ENCODE measurements at regions not wholly inside any gene's neighbourhood (a gene's known extent, or its start where the extent isn't known, plus 50 kb on each side); places are given as distances from the start of the nearest gene placed in this dataset.

DNA sequence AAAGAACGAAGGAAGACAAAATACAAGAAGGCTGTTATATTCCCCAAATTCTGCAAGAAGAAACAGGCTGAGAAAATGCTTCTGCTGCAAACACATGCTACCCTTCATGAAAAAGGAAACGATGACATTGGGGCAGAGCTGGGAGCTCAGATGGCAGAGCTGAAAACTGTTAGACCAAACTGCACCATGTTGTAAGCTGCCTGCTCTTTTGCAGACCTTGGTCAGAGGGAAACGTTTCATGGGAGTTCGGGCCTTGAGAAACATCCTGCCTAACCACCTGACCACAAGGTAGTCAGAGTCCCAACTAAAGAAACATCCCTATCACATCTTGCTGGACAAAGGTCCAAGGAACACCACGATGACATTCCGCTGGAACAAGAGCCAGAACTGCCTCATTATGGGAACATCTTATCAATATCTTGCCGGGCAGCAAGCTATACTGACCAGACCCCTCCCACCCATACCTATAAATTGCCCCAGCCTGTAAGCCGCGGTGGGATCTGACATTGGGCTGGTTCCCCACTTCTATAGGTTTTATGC, 110.7 kb upstream of the CTSC start:
- Mint-ChIP-seq H3K27ac (no peak overlapping the region), H3K4me3 (no peak overlapping the region), H3K27me3 (no peaks in the 10 kb centered on the region), H3K36me3 (no peaks in the 10 kb centered on the region), H3K4me1 (no peaks in the 10 kb centered on the region), H3K9me3 (no peaks in the 10 kb centered on the region)

DNA sequence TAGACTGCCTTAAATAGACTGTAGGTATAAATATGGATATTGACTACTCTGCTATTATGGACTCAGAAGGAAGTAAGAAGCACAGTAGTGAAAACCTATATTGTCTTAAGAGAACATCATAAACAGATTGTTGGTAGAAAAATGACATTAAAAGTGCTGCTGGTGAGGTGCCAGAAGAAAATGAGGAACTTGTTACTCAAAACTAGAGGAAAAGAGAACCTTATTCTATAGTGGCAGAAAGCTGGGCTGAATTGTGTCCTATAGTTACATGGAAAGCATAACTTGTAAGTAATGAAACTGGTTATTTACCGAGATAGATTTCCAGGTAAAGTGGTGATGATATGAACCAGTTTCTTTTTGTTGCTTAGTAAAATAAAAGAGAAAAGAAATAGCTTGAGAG, 109.7 kb upstream of the CTSC start:
- Mint-ChIP-seq H3K27ac (peak overlapping the region; percentile 21), H3K36me3 (no peaks in the 10 kb centered on the region), H3K9me3 (no peaks in the 10 kb centered on the region), H3K27me3 (no peaks in the 10 kb centered on the region), H3K4me1 (no peaks in the 10 kb centered on the region), H3K4me3 (no peak overlapping the region)

DNA sequence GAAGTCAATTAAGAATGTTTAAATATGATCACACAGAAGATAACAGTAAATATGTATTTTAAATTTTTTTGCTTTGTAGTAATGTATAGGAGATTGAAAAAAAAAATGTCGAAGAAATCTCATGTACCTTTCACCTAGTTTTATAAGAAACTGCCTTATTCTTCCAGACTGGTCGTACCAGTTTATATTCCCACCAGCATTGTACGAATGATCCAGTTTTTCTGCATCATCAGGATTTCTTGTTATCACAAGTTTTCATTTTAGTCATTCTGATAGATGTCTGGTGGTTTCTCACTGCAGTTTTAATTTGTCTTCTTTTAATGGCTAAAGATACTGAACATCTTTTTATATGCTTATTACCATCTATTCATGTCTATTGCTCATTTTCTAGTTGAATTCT, 101.8 kb upstream of the CTSC start:
- no peaks in the 10 kb centered on the region for H3K27me3 Mint-ChIP-seq
- no peaks in the 10 kb centered on the region for H3K9me3 Mint-ChIP-seq
- no peaks in the 10 kb centered on the region for H3K36me3 Mint-ChIP-seq
- H3K4me3 Mint-ChIP-seq: no peak overlapping the region
- H3K4me1 Mint-ChIP-seq: no peaks in the 10 kb centered on the region
- no peak overlapping the region for H3K27ac Mint-ChIP-seq

DNA sequence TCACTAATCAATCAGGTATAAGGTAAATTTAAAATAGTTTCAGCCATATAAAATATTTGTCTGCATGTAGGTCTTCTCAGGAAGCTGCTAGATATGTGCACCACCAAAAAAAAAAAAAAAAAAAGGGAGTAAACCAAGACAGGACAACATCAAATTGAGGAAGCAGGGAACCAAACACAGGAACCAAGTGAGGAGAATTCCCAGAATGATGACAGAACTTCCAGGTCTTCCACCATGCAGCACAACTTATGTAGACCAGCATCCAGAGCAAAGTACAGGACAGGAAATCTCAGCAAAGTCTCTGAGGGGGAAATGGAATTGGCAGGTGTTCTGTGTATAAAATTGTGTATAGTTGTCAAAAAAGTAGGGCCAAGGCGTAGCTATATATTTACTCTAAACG, 101.2 kb upstream of the CTSC start:
- H3K36me3 Mint-ChIP-seq: no peaks in the 10 kb centered on the region
- H3K9me3 Mint-ChIP-seq: no peaks in the 10 kb centered on the region
- H3K27me3 Mint-ChIP-seq: no peaks in the 10 kb centered on the region
- no peaks in the 10 kb centered on the region for H3K4me1 Mint-ChIP-seq
- no peak overlapping the region for H3K4me3 Mint-ChIP-seq
- H3K27ac Mint-ChIP-seq: no peak overlapping the region

DNA sequence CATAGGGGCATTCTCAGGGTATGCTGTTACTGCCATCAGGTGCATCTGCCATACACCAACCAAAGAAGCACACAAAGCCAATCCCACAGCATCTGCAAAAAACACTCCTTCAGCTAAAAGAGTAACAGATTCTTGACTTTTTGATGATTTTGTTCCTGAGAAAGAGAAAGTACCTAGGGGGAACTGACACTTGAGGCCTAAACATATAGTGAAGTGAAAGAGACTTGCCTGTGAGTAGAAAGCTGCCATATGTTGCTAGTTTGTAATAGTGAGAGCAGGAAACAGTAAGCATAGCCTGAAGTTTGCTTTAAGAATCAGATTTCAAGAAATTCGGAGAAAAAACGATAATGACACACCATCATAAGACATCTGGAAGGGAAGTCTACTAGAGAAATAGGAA, 97.9 kb upstream of the CTSC start:
- no peaks in the 10 kb centered on the region for H3K36me3 Mint-ChIP-seq
- H3K27me3 Mint-ChIP-seq: no peaks in the 10 kb centered on the region
- H3K27ac Mint-ChIP-seq: no peak overlapping the region
- H3K4me3 Mint-ChIP-seq: no peak overlapping the region
- no peaks in the 10 kb centered on the region for H3K4me1 Mint-ChIP-seq
- H3K9me3 Mint-ChIP-seq: no peaks in the 10 kb centered on the region

DNA sequence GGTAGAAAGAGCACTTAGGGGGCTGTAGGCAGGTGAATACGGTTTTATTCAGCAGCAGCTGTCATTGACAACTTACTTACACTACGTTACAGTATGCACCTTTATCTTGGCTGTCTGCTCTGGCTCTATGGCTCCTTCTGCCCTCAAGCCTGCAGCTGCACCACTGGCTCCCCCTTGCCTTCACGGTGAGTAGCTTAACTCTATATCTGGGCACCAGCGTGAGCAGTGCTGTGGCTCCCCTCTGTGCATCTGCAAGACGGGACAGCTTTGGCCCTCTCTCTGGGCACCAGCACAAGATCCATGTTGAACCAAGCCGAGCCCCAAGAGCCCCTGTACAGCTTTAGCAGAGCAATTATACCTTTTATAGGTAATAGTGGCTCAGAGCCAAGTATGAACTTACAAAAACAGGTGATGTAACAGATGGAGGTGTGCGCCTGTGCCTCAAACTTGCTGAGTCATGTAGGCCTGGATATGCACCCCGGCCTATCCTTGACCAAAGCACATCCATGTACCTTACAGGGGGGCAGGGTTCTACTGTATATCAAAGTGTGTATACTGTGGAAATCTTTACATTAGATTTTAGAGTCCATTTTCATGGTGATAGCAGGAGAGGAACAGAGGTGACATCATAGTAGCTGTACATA, 96.9 kb upstream of the CTSC start:
- H3K27ac Mint-ChIP-seq: no peak overlapping the region
- no peaks in the 10 kb centered on the region for H3K4me1 Mint-ChIP-seq
- H3K36me3 Mint-ChIP-seq: no peaks in the 10 kb centered on the region
- H3K4me3 Mint-ChIP-seq: no peak overlapping the region
- H3K27me3 Mint-ChIP-seq: no peaks in the 10 kb centered on the region
- H3K9me3 Mint-ChIP-seq: no peaks in the 10 kb centered on the region

DNA sequence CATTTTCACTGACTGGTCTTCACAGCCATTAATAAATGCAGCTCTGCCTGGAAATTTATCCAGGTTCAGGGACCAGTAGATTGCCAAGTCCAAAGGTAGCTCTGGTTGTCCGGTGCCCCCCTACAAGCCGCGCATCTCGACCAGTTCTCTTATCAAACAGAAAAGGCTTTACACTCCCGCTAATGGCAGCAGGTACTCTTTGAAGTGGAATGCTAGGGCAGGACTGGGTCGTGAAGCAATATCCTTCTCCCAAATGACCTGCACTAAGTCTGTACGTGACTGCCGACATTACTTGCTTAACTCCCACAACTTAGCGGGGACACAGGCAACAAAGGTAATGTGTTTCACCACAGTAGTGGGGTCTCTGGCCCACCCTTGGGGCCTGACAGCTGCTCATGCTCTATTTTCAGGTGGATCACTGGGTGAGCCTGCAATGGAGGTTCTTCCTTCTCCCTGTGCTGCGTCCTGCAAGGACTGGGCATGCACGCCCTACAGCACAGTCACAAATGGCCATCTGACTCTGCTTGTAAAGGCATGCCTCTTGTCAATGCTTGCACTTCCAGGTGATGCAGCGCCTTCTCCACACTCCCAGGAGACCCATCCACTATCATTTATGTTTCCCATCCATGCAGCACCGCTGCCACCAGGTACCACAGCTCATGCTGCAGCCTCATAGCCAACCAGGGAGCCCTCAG, 96.1 kb upstream of the CTSC start:
- no peaks in the 10 kb centered on the region for H3K36me3 Mint-ChIP-seq
- no peaks in the 10 kb centered on the region for H3K4me1 Mint-ChIP-seq
- H3K4me3 Mint-ChIP-seq: no peak overlapping the region
- H3K27me3 Mint-ChIP-seq: no peaks in the 10 kb centered on the region
- no peaks in the 10 kb centered on the region for H3K9me3 Mint-ChIP-seq
- H3K27ac Mint-ChIP-seq: no peak overlapping the region

DNA sequence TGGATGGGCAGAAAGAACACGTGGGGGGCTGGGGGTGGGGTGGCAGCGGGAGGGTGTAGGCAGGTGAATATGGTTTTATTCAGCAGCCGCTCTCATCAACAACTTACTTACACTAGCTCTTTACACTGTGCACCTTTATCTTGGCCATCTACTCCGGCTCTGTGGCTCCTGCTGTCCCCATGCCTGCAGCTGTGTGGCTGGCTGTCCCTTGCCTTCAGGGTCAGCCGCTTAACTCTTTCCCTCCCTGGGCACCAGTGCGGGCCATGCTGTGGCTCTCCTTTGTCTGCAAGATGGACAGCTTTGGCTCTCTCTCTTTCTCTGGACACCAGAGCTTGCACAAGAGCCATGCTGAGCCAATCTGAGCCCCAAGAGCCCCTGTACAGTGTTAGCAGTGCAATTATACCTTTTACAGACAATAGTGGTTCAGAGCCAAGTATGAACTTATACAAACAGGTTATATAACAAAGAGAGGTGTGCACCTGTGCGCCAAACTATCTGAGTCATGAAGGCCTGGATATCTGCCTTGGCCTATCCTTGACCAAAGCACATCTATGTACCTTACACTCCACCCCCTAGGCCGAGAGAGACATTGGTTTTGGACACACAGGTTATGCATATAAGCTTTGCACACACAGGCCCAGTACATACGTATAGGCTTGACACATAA, 94.3 kb upstream of the CTSC start:
- Mint-ChIP-seq H3K36me3 (no peaks in the 10 kb centered on the region), H3K4me1 (no peaks in the 10 kb centered on the region), H3K27ac (no peak overlapping the region)

DNA sequence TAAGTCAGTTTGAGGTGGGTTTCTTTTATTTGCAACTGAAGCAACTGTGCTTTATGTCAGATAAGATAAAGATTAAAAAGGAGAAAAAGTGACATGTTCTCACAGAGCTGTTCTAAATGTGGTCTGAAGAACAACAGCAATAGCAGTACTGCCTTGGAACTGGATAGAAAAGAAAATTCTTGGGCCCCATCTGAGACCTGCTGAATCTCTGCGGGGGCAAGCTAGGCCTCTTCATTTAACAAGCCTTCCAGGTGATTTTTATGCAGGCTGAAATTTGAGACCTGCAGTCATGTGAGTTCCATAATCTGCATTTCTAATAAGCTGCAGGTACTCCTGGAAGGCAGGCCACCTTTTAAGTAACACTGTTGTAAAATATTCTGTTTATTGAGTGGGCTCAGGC, 91.4 kb upstream of the CTSC start:
- no peaks in the 10 kb centered on the region for H3K27me3 Mint-ChIP-seq
- peaks cover 16% of the 10 kb centered on the region for H3K4me1 Mint-ChIP-seq
- no peak overlapping the region for H3K4me3 Mint-ChIP-seq
- no peaks in the 10 kb centered on the region for H3K36me3 Mint-ChIP-seq
- no peak overlapping the region for H3K27ac Mint-ChIP-seq
- no peaks in the 10 kb centered on the region for H3K9me3 Mint-ChIP-seq

More for the DNA sequence above, 94.3 kb upstream of the CTSC start:
- H3K9me3 Mint-ChIP-seq: no peaks in the 10 kb centered on the region
- no peak overlapping the region for H3K4me3 Mint-ChIP-seq
- no peaks in the 10 kb centered on the region for H3K27me3 Mint-ChIP-seq

DNA sequence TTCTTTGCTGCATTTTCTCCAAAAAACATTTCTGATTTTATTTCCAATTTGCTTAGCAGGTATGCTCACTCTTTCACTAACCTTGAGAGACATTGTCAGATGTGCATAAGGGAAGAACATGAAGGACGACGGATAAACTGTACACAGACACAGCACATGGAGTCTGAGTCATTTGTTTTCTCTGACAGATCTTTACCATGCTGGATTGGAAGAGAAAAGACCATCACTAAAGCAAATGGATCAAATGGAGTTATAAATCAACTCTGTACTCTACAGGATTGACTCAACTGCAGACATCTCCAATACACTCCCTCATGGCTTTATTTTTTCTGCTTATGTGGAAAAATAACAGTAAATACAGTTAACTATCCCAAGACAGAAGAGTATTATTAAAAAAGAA, 90.2 kb upstream of the CTSC start:
- H3K4me3 Mint-ChIP-seq: no peak overlapping the region
- H3K27ac Mint-ChIP-seq: no peak overlapping the region
- no peaks in the 10 kb centered on the region for H3K27me3 Mint-ChIP-seq
- H3K36me3 Mint-ChIP-seq: no peaks in the 10 kb centered on the region
- H3K4me1 Mint-ChIP-seq: peaks cover 16% of the 10 kb centered on the region
- no peaks in the 10 kb centered on the region for H3K9me3 Mint-ChIP-seq

DNA sequence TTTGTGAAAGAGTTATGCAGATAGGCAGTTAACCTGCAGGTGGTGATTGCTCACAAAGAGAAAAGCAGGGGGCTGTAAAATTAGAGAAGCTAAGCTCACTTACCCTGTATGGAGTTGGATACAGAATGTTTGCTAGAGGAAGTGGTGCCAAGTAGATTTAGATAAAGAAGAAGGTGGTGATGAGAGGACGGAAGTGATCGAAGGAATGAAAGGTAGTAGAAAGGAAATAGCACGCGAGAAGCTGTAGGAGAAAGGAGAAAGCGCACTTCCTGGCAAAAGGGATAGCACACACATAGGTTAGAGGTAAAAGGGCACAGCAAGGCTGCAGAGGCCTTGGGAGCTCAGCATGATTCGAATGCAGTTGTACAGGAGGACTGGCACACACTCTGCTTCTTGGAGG, 87.3 kb upstream of the CTSC start:
- H3K36me3 Mint-ChIP-seq: no peaks in the 10 kb centered on the region
- no peaks in the 10 kb centered on the region for H3K27me3 Mint-ChIP-seq
- peak overlapping the region; percentile 4 for H3K4me3 Mint-ChIP-seq
- H3K4me1 Mint-ChIP-seq: peaks cover 44% of the 10 kb centered on the region
- H3K9me3 Mint-ChIP-seq: no peaks in the 10 kb centered on the region
- H3K27ac Mint-ChIP-seq: no peak overlapping the region

DNA sequence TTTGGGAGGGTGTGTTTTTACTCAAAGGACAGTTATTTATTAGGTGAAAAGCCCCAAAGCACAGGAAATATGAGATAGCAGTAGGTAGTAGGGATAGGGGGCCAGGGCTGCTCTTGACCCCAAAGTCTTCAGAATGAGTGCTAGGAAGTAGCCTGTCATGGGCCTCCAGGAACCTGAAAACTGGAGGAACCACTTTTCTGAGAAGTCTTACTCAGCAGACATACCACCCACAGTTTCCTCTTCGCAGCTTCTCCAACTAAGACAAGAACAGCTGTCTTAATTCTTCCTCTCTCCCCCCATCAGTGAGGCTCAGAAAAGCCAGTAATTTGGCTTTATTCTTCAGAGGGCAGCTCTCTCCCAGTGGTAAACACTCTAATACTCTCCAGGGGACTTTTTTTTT, 84.0 kb upstream of the CTSC start:
- H3K27ac Mint-ChIP-seq: peak overlapping the region; percentile 88
- peaks cover 48% of the 10 kb centered on the region for H3K4me1 Mint-ChIP-seq
- H3K27me3 Mint-ChIP-seq: no peaks in the 10 kb centered on the region
- no peaks in the 10 kb centered on the region for H3K9me3 Mint-ChIP-seq
- H3K36me3 Mint-ChIP-seq: no peaks in the 10 kb centered on the region
- H3K4me3 Mint-ChIP-seq: peak overlapping the region; percentile 68

DNA sequence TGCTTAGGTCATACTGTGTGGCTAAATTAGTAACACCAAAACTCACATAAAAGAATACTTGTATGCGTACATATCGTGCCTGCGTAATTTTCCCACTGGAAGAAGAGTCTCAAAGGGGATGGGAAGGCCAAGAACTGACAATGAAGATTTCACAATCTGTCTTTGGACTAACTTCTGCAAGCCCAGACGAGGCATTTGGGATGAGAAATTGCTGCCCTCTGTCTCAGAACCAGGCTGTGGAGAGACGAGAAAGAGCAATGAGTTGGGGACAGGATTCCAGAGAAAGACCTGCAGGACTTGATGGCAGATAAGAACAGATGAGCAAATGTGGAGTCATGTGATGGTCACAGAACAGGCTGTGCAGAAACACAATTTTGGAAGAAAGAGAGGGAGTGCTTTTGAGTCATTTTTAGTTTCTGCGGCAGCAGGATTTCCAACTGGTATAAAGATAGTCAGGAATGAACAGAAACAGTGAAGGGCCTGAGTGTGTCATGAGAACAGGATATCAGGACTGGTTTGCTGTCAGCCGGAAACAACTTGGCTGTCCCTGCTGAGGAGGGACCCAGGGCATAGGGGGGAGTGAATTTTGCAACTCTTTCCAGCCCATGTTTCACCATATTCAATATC, 82.7 kb upstream of the CTSC start:
- Mint-ChIP-seq H3K4me3 (no peak overlapping the region), H3K9me3 (no peaks in the 10 kb centered on the region), H3K36me3 (no peaks in the 10 kb centered on the region), H3K4me1 (peaks cover 51% of the 10 kb centered on the region), H3K27me3 (no peaks in the 10 kb centered on the region), H3K27ac (no peak overlapping the region)

DNA sequence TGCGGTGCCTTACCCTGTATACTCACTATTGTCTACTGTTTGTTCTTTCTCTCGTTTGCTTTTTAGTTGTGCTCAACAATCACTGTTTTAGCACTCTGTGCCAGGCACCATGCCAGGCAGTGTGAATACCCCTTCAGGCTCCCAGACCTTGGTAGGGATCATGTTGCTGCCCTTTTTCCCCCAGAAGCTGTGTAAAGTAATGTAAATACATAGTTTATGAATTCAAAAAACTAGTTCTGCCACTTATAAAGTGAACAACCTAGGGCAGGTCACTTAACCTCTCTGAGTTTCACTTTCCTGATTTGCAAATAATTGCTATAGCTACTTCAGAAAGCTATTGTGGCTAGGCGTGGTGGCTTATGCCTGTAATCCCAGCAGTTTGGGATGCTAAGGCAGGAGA, 81.0 kb upstream of the CTSC start:
- Mint-ChIP-seq H3K27ac (no peak overlapping the region), H3K4me3 (no peak overlapping the region), H3K36me3 (no peaks in the 10 kb centered on the region), H3K4me1 (peaks cover 59% of the 10 kb centered on the region), H3K9me3 (no peaks in the 10 kb centered on the region), H3K27me3 (no peaks in the 10 kb centered on the region)

DNA sequence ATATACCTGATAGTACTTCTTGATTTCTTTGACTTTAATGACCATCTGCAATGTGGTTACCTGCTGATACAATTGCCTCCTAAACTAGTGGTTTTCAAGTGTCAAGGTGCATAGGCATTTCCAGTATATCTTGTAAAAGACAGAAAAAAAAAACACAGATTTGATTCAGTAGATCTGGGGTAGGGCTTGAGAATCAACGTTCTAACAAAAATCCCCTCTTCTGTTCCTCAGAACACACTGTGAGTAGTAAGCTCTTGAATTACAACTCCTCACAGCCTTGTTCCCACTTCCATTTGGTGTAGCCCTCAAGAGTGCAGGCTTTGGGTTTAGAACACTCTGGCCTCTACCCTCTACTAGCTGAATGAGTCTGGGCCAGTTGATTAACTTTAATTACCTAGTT, 78.0 kb upstream of the CTSC start:
- H3K4me3 Mint-ChIP-seq: peak overlapping the region; percentile 63
- H3K36me3 Mint-ChIP-seq: peaks cover 1% of the 10 kb centered on the region
- no peaks in the 10 kb centered on the region for H3K27me3 Mint-ChIP-seq
- H3K9me3 Mint-ChIP-seq: no peaks in the 10 kb centered on the region
- H3K27ac Mint-ChIP-seq: no peak overlapping the region
- peaks cover 44% of the 10 kb centered on the region for H3K4me1 Mint-ChIP-seq

DNA sequence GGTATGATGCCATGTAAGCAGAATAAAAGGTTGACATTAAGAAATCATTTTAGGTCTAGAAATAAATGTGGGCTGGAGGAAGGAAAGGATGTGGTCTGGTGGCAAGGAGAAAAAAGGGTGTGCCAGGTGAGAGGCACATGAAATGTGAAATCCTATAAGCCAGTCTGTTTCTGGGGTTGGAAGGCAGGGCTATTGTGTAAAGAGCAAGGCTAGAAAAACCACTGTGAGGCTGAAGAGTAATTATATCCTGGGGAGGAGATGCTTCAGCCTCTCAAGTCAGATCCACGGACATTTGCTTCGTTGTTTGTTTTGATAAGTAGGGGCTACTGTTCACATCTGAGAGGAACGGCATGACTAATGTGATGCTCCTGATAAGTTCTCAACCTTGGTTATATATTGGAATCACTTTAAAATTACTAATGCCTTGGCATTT, 77.5 kb upstream of the CTSC start:
- peak overlapping the region; percentile 63 for H3K4me3 Mint-ChIP-seq
- H3K4me1 Mint-ChIP-seq: peaks cover 39% of the 10 kb centered on the region
- peak overlapping the region; percentile 1 for H3K27ac Mint-ChIP-seq
- H3K36me3 Mint-ChIP-seq: peaks cover 1% of the 10 kb centered on the region
- no peaks in the 10 kb centered on the region for H3K27me3 Mint-ChIP-seq
- no peaks in the 10 kb centered on the region for H3K9me3 Mint-ChIP-seq

Measured in activated naive CD4-positive, alpha-beta T cell treated with anti-CD3 and anti-CD28 coated beads, Interleukin-2, amount 50 U/mL, for 24 hours (primary cell).